ENCODE measurements at regions not wholly inside any gene's neighbourhood (a gene's known extent, or its start where the extent isn't known, plus 50 kb on each side); places are given as distances from the start of the nearest gene placed in this dataset.

DNA sequence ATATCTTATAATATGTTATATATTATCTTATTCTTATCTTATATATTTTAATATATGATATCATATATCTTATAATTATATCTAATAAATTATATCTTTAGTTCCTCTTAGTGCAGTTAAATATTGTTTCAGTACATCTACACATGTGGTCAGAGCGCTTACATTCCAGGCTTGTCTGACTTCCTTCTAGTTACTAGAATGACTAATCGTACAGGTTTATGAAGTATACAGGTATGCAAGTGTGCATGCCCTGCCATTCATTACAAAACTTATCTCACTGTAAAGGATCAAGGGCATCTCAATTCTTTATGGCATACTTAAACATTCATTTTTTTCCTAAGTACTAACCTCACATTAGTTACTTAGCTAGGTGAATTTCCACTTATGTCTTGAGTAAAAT, 1278.0 kb upstream of the MAP3K7 start:
- DNase-seq: no peak

DNA sequence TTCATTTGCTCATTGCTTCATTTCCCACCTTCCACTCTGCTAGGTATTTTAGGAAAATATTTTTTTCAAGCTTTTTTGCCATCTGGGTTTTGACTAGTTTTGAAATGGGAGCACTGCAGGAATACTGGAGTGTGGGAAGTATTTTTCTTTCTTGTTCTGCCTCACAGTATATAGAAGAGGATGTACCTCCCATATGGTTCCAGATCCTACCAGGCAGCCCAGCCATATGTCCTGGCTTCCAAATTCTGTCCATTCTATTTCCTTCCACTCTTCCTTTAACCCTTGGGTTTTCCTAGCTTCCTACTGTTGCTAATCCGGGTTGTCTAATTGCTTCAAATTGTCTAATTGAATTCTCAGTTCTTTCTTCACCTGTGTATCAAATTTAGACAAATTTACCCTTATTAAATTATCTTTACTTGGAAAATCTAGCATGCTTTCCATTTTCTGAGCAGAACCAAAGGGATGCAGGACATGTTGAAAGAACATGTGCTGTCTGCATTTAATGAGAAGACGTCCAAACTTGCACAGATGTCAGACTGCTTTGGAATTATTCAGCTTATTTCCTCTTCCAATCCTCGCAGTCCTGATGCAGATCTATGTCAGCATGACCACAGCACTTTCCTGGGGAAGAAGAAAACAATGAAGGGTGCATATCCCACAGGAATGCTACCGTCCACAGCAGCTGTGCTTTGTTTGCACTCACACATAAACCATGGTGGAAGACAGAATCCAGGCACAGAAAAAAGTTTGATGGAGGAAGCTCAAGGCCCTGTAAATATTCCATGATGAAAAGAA, 1273.9 kb upstream of the MAP3K7 start:
- no peak for DNase-seq

DNA sequence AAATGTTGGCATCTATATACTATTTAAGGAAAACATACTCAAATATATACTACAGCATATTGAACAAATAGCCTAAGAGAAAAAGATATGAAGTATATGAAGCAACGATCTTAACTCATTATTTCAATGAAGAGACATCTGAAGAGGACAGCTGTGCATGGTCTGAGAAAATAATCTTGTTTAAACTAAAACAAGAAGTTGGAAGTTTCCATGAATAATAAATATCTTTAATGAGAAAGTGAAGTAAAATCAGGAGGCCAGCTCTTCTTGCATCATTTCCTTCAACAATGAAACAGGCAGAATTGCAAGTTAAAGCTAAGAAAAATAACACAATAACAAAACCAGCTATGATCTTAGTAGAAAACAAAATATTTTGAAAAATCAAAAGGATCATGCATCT, 1265.4 kb upstream of the MAP3K7 start:
- DNase-seq: no peak

DNA sequence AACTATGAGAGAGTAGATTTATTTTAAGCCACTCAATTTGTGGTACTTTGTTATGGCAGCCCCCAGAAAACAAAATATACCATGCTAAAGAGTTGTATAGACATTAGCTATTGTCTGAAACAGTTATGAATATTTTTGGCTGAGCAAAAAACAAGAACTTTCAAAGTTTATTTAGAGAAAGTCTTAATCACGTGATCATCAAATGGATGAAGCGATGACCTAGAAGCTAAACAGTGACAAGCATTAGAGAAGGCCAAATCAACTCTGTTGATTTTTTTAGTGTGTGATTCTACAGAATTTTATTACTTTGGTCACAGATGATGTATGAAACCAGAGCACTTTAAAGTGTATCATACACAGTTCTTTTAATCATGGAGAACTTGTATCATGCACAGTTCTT, 1247.9 kb upstream of the MAP3K7 start:
- no peak for DNase-seq

DNA sequence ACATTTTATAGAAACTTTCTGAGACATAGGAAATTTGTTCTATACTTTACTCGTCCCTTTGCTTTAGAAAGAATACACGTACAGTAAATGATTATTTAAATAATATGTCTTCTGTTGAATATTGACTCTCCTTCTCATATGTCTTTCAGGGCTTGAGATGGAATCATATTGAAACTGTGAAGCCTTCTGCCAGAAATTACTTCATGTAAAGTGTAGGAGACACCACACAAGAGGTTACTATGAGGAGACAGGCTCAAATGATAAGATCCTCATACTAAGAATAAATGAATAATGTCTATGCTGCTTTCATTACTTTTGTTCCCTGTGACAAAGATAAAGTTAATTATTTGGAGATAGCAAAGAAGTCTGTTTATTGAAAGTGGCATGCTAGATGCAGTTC, 1240.3 kb upstream of the MAP3K7 start:
- no peak for DNase-seq

DNA sequence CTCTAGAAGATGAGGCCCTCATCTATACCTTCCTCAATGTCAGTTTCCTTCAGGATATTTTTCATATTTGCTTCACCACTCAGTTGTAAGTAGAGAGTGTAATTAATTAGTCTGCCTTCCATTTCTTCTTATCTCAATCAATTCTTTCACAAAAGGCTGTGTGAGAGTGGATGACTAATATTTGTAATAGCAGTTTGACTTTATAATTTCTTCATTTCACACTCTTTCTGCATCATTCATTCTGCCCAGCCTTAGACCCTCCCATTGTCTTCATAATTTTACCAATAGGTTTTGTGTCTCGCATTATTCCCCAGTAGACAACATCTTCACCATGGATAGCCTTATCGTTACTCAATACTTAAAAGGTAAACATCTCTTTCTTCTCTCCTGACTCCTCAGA, 1239.3 kb upstream of the MAP3K7 start:
- DNase-seq: no peak

DNA sequence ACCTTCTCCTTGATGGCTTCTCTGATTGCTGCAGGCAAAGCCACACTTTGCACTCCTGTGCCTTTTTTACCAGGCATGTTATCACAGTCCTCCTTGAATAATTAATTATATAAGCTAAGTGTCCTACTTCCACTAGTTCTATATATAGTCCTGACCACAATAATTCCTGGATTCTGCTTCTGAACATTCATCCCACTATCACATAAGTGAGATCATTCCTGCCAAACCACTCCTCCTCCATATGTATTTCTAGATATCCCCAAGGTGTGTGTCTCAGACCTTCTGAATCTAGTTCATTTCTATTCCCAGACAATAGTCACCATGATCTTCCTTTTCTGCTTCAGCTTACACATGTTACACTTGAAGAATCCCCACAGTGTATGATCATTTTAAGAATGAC, 1237.5 kb upstream of the MAP3K7 start:
- no peak for DNase-seq

DNA sequence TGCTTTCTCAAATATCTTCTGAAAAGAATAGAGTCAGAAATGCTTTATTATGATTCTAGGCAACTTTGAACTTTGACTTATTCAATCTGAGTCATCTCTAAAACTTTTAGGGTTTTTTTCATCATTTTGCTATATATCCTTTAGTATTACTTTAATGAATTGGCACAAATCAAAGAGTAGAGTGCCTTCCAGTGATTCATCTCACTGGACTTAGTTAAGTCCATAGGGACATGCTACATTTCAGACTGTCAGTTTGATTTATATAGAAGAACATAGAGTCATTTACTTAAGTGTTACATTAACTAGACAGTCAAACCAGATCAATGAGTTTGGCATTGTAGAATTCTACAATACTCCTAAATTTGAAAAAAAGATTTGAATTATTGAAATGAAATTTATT, 1235.7 kb upstream of the MAP3K7 start:
- DNase-seq: no peak

DNA sequence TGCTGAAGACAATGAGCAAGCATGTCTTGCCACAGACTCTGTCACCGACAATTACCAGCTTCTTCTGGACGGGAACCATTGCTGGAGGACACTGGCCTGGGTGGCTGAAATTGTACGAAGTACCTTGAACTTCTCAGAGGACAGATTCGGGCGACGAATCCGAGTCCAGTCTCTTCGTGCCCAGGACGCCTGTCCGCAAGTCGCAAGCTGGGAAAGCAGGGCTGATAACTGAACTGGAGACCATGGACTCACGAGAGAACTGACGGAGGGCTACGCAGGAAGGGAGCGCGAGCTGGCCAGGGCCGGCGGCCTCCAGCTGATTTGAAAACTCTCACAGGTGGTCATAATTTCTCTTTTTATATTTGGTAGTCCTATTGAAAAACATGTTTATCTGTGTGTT, 1229.5 kb upstream of the MAP3K7 start:
- DNase-seq: no peak

DNA sequence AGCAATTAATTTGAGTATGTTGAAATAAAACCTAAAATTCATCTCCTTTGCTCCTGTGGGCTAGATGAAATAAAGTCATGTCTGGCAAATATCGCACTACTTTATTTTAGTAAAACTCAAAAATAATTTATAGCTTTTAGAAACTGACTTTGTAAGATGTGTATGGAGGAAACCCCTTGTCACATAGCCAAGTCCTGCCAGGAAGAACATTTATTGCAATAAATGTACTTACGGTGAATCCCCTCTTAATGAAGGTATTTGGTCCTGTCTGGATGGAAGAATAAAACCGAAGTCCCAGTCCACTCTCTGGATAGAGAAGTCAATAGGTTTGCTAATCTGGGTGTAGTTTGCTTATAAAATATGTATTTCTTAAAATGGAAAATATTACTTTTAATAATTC, 1226.8 kb upstream of the MAP3K7 start:
- no peak for DNase-seq

DNA sequence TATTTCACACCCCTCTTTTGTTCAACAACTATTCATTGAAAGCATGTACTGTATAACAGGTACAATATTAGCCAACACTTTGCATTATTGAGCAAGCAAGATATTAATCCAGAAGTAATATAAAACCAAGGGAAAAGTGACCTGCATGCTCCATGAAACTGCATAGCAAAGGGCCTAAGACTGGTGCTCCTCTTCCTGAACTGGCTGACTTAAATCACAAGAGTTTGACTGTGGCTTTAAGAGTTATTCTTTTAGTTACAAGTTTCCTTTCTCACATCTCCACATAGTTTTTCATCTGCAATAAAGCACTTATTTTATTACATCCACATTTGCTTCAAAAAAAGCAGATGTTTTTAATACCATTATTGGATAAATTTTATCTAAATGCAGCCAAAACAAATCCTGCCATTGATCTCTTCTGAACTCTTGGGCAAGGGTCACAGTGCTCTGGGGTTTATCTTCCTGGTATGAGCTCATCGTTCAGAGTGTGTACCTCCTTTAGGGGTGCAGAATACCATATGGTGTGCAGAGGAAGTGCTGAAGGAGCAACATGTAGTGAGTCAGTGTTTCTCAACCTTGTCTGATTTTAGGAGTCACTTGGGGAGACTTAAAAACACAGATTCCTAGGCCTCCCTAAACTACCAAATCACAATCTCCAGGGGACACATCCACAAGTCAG, 1225.9 kb upstream of the MAP3K7 start:
- DNase-seq: no peak

DNA sequence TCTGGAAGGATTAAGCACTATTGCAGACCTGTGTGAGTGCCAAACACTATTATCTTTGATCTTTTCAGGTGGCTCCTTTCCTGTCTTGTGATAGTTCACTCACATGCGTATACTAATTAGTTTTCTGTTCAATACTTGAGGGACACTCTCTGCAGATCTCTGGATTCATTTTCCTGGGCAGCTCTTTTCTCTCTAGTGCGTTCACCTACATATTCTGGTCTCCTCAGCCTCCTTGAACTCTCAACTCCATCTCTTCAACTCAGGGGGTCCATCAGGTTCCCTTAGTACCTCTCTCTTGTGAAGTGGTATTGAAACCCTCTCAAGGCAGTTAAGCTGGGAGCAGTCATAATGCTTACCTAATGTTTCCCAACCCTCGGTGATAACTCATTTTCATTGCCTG, 1218.1 kb upstream of the MAP3K7 start:
- DNase-seq: no peak

DNA sequence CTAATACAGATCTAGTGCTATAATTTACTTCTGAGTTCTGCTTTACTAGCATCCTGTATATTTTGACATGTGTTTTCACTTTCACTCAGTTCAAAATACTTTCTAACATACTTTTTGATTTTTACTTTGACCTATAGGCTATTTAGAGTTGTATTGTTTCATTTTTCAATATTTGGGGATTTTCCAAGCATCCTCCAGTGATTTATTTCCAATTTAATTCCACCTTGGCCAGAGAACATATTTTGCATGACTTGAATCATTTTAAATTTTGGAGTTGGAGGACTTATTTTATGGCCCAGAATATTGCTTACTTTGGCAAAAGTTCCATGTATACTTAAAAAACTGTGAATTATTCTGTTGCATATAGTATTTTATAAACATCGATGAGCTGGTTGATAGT, 1215.6 kb upstream of the MAP3K7 start:
- no peak for DNase-seq

DNA sequence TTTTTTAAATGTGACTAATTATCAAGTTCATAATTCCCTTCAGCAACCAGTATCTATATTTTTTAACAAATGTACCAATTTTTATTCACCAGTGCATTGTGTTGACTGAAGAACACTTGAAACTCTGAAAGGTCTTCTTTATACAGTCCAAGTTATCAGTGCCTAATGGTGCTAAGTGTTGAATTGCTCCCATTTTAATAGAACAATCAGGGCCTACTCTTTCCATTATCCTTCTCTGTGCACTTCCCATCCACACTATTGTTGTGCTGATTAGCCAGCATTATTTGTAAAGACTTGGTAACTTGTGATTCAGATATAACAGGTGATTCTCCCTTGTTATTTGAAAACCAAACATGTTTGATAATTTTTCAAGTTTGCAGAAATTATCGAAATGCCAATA, 1209.7 kb upstream of the MAP3K7 start:
- no peak for DNase-seq

DNA sequence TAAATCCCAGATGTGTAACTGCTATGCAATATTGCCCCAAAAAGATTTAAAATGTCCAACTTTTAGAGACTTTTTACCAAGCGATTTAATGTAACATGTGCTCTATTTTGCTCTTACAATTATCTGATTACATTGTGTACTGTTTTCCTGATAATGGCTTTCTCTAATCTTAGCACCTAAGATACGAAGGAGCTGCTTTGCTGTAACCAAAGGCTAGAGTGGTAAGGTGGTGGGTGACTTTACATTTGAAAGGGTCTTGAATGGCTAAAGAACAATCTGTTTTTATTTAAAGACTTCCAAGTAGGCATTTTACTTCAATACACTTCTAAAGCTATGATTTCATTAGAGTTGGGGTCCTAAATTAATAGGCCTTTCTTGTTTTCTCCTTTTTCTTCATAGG, 1201.6 kb upstream of the MAP3K7 start:
- DNase-seq: no peak

DNA sequence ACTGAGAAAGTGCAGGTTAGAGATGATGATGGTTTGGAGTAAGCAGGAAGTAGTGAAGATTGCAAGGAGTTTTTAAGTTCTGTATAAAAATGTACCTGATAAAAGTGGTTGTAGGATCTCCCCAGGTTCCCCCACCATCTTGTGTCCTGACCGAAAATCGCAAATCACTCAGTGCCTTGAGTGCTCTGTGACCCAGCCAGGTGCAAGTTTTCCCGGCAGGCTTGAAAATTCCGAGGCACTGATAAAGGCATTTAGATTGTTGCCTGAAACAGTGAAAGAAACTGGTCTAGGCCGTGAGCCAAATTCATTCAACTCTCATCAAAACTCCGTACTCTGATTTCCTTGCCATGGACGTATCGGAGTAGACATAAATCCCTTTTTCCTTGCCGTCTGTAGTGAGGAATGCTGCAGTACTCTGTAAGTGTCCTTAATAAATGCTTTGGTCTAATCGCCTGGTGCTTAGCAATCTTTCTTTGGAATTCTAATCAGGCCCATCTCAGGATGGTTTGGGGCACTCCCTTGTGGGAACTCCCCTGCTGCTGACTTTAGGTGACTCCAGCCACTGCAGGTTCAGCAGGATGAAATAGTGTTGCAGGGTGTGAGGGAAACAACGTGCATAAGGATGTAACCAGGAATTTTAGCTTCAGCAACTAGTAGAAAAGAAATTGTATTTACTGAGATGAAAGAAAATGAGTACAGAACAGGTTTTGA, 1199.8 kb upstream of the MAP3K7 start:
- no peak for DNase-seq

DNA sequence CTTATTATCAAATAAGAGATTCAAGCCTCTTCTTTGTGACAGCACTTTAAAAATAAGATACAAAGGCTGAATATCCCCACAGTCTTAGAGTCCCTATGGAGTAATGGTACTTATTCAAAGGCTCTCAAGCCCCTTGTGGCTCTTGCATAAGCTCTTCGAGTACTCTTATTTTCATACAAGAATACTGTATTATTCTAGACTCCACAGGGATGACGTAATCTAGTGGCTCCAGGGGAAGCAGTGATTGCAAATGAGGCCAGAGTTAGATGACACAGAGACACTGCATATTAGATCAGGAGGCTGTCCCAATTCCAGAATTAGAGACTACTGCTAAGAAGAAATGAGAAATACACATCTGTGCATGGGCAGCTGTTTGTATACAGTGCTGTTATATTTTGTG, 1195.9 kb upstream of the MAP3K7 start:
- no peak for DNase-seq

DNA sequence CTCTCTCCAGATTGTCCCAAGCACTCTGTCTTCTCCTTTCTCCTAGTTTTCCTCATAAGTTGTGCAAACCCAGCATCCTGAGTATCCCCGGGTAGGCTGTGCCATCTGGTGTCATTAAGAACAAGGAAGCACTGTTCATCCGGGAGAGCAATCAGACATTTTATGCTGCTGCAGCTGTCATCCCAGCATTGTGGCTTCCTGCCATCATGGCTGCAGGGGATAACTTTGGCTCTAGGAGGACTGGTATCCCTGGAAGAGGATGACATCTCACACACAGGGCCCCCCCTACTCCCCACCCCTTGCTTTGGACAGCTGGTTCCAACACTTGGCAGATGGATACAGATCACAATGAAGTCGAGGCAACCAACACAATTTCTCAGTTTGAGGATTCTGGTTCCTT, 1195.1 kb upstream of the MAP3K7 start:
- no peak for DNase-seq

DNA sequence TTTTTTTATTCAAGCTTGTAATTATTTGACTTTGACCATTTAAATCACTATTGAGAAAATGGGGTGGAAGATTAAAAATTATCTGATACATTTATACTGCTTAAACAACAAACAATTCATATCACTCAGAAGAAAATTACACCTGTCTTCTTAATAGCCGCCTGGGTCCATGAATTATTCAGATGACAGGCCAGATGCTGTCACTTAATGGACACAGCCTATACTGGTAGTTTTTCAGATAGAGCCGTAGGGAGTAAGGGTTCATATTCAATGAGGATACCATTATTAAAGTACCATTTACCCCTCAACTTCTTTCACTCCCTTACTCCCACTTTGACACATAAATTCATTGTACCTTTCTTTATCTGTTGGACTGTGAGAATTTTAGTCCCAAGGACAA, 1193.4 kb upstream of the MAP3K7 start:
- DNase-seq: no peak

DNA sequence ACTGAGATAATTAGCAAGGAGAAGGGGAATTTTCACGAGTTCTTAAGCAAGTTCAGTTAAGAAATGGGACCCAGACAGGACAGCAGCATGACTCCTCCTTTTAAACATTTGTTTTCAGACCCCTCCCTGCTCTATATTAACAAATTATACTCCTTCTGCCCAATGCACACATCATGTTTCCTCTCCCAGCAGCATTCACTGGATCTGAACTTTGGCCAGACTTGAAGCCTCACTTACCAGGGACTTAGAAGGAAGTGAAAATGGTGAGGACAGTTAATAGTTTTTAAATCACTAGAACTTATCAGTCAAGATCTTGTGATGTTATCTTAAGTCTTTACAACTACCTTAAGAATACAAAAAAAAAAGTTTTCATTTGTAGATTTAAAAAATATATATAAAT, 1174.7 kb upstream of the MAP3K7 start:
- DNase-seq: no peak

DNA sequence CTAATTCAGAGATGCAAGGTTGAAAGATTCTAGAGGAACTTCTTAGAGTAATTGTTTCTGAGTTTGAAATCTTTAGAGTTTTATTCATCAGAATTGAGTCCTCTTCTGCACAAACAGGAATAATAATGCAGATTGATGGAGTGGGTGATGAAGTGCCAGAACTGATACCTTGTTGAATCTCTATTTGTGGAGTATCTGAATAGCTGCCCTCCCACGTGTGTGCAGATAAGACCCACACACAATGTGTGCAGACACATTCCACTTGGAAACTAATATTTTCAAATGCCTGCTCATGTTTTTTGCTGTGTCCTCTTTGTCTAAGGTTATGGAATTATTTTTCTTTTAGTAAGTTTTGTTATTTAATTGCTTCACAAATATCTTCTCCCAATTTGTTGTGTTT, 1167.8 kb upstream of the MAP3K7 start:
- no peak for DNase-seq

DNA sequence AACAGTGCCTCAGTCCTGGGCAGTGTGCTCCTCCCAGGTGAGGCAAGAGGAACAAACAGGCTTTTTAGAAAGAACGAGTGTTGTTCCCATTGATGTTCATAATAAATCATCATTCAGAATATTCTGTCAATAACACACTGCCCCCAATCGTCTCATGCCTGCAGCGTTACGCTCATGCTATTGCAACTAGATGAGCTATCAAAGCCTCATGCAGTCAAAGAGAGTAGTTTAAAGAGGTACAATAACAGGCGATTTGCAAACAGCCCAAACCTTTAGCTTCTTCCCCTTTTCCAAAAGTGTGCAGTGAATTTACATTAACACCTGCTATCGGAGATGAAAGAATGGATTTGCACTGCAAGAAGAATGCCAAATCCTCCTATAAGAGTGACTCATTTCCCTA, 1164.7 kb upstream of the MAP3K7 start:
- DNase-seq: no peak

DNA sequence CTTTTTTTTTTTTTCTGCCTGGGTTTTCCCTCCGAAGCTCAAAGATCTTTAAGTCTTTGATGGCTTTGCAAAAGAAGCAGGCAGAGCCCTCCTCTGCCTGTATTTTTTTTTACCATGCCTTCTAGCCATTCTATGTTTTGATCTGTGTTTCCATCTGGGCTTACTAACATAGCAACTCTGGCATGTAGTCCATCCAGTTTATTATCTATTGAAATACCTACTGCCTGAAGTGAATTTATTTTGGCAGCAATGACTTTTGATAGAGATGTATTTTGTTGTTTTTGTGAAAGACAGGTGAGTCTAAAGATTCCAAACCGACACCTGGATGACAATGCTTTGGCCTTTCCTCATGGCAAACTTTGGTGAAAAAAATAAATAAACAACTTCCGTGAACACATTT, 1157.7 kb upstream of the MAP3K7 start:
- no peak for DNase-seq

DNA sequence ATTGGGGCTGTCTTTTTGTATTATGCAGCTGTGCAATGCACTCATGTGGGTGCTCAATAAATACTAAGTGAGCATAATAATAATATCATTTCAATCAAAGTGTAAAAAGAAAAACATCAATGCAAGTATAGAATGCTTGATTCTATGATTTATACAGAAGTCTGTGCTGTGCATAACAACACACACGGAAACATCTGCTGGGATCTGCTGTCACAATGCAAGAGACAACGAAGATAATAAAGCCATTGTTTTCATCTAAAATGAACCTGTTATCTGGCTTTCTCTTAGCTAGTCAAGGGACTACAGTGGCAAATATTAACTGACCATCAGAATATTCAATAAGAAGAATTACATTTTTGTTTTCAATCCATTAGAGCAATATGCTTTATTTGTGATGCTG, 1156.9 kb upstream of the MAP3K7 start:
- no peak for DNase-seq
